Hypothalamus (tissue), 51 donors: ENCODE measurements at regions not wholly inside any gene's neighbourhood (a gene's known extent, or its start where the extent isn't known, plus 50 kb on each side); places are given as distances from the start of the nearest gene placed in this dataset.
"Not testable (repeated sequence)": the region's sequence is repeated elsewhere in the genome, so short reads cannot be mapped to it uniquely, and the experiment has no call there.

ENCODE experiments used
- DNase-seq, 51 donors: peaks; one replicate each; lab custom pipeline; 2025; lab: John Stamatoyannopoulos, UW

GRCh38 chr17:77332034-77332971 is 191.5 kb downstream of the SEC14L1 start:
- DNase-seq: no peak

- peak in 1 of 51 donors; percentile 23 for DNase-seq
Observed at GRCh38 chr17:77332981-77333685, 192.4 kb downstream of the SEC14L1 start.

- no peak for DNase-seq
Observed at GRCh38 chr17:77337150-77337549, 196.4 kb downstream of the SEC14L1 start.

- no peak for DNase-seq
Observed at GRCh38 chr17:77341069-77341541, 200.3 kb downstream of the SEC14L1 start.

GRCh38 chr17:77342656-77342990 is 201.9 kb downstream of the SEC14L1 start:
- not testable (repeated sequence) for DNase-seq

GRCh38 chr17:77343031-77343800 is 202.4 kb downstream of the SEC14L1 start:
- DNase-seq: no peak

GRCh38 chr17:77344038-77344437 is 203.3 kb downstream of the SEC14L1 start:
- DNase-seq: no peak

- no peak for DNase-seq
Observed at GRCh38 chr17:77345260-77345910, 204.6 kb downstream of the SEC14L1 start.

GRCh38 chr17:77346765-77347164 is 206.0 kb downstream of the SEC14L1 start:
- no peak for DNase-seq

GRCh38 chr17:77347544-77347943 is 206.8 kb downstream of the SEC14L1 start:
- DNase-seq: no peak

GRCh38 chr17:77349976-77350830 is 209.4 kb downstream of the SEC14L1 start:
- no peak for DNase-seq

GRCh38 chr17:77352441-77352840 is 211.7 kb downstream of the SEC14L1 start:
- DNase-seq: no peak

- no peak for DNase-seq
Observed at GRCh38 chr17:77352996-77353395, 212.2 kb downstream of the SEC14L1 start.

GRCh38 chr17:77353684-77354419 is 213.1 kb downstream of the SEC14L1 start:
- DNase-seq: no peak

- no peak for DNase-seq
Observed at GRCh38 chr17:77354420-77354669, 213.6 kb downstream of the SEC14L1 start.

GRCh38 chr17:77354670-77355455 is 214.1 kb downstream of the SEC14L1 start:
- no peak for DNase-seq

GRCh38 chr17:77356109-77356689 is 215.4 kb downstream of the SEC14L1 start:
- DNase-seq: no peak

- no peak for DNase-seq
Observed at GRCh38 chr17:77356690-77357201, 216.0 kb downstream of the SEC14L1 start.
